ENCODE measurements at regions not wholly inside any gene's neighbourhood (a gene's known extent, or its start where the extent isn't known, plus 50 kb on each side); places are given as distances from the start of the nearest gene placed in this dataset.

- no peak for TF ChIP-seq EZH2phosphoT487 (conservative IDR thresholded peaks at IDR 0.05; ENCODE audit: low read length)
- TF ChIP-seq, protein P1, sequence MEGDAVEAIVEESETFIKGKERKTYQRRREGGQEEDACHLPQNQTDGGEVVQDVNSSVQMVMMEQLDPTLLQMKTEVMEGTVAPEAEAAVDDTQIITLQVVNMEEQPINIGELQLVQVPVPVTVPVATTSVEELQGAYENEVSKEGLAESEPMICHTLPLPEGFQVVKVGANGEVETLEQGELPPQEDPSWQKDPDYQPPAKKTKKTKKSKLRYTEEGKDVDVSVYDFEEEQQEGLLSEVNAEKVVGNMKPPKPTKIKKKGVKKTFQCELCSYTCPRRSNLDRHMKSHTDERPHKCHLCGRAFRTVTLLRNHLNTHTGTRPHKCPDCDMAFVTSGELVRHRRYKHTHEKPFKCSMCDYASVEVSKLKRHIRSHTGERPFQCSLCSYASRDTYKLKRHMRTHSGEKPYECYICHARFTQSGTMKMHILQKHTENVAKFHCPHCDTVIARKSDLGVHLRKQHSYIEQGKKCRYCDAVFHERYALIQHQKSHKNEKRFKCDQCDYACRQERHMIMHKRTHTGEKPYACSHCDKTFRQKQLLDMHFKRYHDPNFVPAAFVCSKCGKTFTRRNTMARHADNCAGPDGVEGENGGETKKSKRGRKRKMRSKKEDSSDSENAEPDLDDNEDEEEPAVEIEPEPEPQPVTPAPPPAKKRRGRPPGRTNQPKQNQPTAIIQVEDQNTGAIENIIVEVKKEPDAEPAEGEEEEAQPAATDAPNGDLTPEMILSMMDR (IDR thresholded peaks at IDR 0.05; ENCODE audit: insufficient read depth, low read length, poor library complexity, severe bottlenecking): no peak
- Histone ChIP-seq H3K36me3 (ENCODE audit: low read length) (no peaks in the 10 kb centered on the region), H3F3A (ENCODE audit: insufficient read depth) (no peaks in the 10 kb centered on the region), H3K9me3 (ENCODE audit: insufficient read depth, low read length) (no peaks in the 10 kb centered on the region), H4K20me1 (ENCODE audit: low read depth, low read length) (no peaks in the 10 kb centered on the region), H3K4me2 (ENCODE audit: low read depth, low read length, poor library complexity, severe bottlenecking) (no peak overlapping the region), H3K27ac (ENCODE audit: low read depth, low read length) (no peak overlapping the region), H3K9ac (ENCODE audit: low read length) (no peak overlapping the region), H2AFZ (ENCODE audit: low read depth, low read length, severe bottlenecking) (no peak overlapping the region), H3K79me2 (ENCODE audit: insufficient read depth, low read length) (no peaks in the 10 kb centered on the region), H3K9me2 (replicated peaks; ENCODE audit: insufficient read depth, low read length) (no peaks in the 10 kb centered on the region), H3K4me3 (ENCODE audit: insufficient read depth, low read length, poor library complexity, severe bottlenecking) (no peak overlapping the region), H3K27me3 (ENCODE audit: low read length) (no peaks in the 10 kb centered on the region)
Measured at GRCh38 chr12:98403936-98404335, 111.5 kb upstream of the TMPO start.

DNA sequence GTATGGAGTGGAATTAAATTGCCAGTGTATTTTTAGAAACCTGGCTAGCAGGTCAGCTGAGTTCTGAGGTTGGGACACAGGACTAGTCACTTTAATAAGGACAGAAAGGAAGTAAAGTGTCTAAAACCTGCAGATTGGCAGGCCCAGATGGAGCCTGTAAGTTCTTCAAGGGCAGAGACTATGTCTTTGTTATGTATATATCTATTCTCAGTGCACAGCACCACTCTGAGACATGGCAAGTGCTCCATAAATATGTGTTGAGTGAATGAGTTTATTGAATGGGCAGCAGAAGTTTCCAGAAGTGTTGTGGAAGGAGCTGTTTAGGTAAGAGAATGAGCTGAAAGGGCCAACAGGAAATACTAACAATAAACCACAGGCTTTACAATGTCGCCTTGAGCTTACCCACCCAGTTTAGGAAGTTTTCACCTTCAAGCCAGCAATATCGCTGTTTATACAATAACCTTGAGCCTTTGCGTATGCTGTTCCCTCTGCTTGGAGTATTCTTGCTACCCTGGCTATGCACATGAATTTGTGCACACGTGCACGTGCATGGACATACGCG lies 109.5 kb upstream of the TMPO start:
- Histone ChIP-seq H3K79me2 (ENCODE audit: insufficient read depth, low read length) (no peaks in the 10 kb centered on the region), H4K20me1 (ENCODE audit: low read depth, low read length) (no peaks in the 10 kb centered on the region), H3K9me3 (ENCODE audit: insufficient read depth, low read length) (no peaks in the 10 kb centered on the region), H2AFZ (ENCODE audit: low read depth, low read length, severe bottlenecking) (no peak overlapping the region), H3K9ac (ENCODE audit: low read length) (no peak overlapping the region), H3K36me3 (ENCODE audit: low read length) (no peaks in the 10 kb centered on the region), H3K9me2 (replicated peaks; ENCODE audit: insufficient read depth, low read length) (no peaks in the 10 kb centered on the region), H3K4me3 (ENCODE audit: insufficient read depth, low read length, poor library complexity, severe bottlenecking) (no peak overlapping the region), H3K27me3 (ENCODE audit: low read length) (no peaks in the 10 kb centered on the region), H3K4me2 (ENCODE audit: low read depth, low read length, poor library complexity, severe bottlenecking) (no peak overlapping the region), H3K27ac (ENCODE audit: low read depth, low read length) (no peak overlapping the region), H3F3A (ENCODE audit: insufficient read depth) (no peaks in the 10 kb centered on the region)
- TF ChIP-seq EZH2phosphoT487 (conservative IDR thresholded peaks at IDR 0.05; ENCODE audit: low read length): no peak
- TF ChIP-seq, protein P1 (IDR thresholded peaks at IDR 0.05; ENCODE audit: insufficient read depth, low read length, poor library complexity, severe bottlenecking): no peak

- Histone ChIP-seq H4K20me1 (ENCODE audit: low read depth, low read length) (no peaks in the 10 kb centered on the region), H3K9ac (ENCODE audit: low read length) (no peak overlapping the region), H3K79me2 (ENCODE audit: insufficient read depth, low read length) (no peaks in the 10 kb centered on the region), H3K9me2 (replicated peaks; ENCODE audit: insufficient read depth, low read length) (no peaks in the 10 kb centered on the region), H3K27me3 (ENCODE audit: low read length) (no peaks in the 10 kb centered on the region), H3K4me2 (ENCODE audit: low read depth, low read length, poor library complexity, severe bottlenecking) (no peak overlapping the region), H3K27ac (ENCODE audit: low read depth, low read length) (no peak overlapping the region), H2AFZ (ENCODE audit: low read depth, low read length, severe bottlenecking) (no peak overlapping the region), H3F3A (ENCODE audit: insufficient read depth) (no peaks in the 10 kb centered on the region), H3K9me3 (ENCODE audit: insufficient read depth, low read length) (no peaks in the 10 kb centered on the region), H3K4me3 (ENCODE audit: insufficient read depth, low read length, poor library complexity, severe bottlenecking) (no peak overlapping the region), H3K36me3 (ENCODE audit: low read length) (no peaks in the 10 kb centered on the region)
- TF ChIP-seq EZH2phosphoT487 (conservative IDR thresholded peaks at IDR 0.05; ENCODE audit: low read length): no peak
- TF ChIP-seq, protein P1 (IDR thresholded peaks at IDR 0.05; ENCODE audit: insufficient read depth, low read length, poor library complexity, severe bottlenecking): no peak
Measured at GRCh38 chr12:98406378-98406777, 109.0 kb upstream of the TMPO start.
